Vagina (tissue), 2 donors: ENCODE measurements at regions not wholly inside any gene's neighbourhood (a gene's known extent, or its start where the extent isn't known, plus 50 kb on each side); places are given as distances from the start of the nearest gene placed in this dataset.

Source experiments
- POLR2AphosphoS5 ChIP-seq, 2 donors: sonication (generic); formaldehyde crosslinking; IDR thresholded peaks; one replicate each; pipeline ENCODE4 v1.9.0; 2017; ENCODE audit warnings: antibody characterized with exemption in 2 of 2, mild to moderate bottlenecking in 2 of 2, low read depth in 1 of 2; ENCODE audit not compliant: insufficient read depth in 1 of 2
- TF ChIP-seq, protein P1 (sequence below), 3 experiments: fragments of 450-650 bp in 2 of 3; fragments of 200-600 bp in 1 of 3; sonication (generic) in 1 of 3; IDR thresholded peaks; one replicate each; pipeline ENCODE4 v1.5.1; 2017 to 2019; ENCODE audit warnings: antibody characterized with exemption in 3 of 3, mild to moderate bottlenecking in 2 of 3, moderate library complexity in 2 of 3

DNA sequence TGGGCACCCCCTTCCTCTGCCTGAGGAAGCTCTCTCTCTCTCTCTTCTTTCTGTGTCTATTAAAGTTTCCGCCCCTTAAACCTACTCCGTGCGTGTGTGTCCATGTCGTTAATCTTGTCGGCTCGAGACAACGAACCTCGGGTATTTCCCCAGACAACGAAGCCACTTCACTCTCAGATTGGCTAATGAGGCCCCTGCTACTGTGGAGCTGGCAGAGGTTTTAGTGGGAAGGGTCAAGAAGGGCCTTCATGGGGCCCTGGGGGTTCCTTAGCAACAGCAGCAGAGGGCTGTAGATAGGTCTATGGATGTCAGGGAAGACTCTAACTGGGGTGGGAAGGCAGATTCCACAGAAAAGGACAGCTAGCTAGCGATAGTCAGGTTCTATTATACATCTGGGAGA lies 239.8 kb upstream of the RAB4A start:
- TF ChIP-seq, protein P1, sequence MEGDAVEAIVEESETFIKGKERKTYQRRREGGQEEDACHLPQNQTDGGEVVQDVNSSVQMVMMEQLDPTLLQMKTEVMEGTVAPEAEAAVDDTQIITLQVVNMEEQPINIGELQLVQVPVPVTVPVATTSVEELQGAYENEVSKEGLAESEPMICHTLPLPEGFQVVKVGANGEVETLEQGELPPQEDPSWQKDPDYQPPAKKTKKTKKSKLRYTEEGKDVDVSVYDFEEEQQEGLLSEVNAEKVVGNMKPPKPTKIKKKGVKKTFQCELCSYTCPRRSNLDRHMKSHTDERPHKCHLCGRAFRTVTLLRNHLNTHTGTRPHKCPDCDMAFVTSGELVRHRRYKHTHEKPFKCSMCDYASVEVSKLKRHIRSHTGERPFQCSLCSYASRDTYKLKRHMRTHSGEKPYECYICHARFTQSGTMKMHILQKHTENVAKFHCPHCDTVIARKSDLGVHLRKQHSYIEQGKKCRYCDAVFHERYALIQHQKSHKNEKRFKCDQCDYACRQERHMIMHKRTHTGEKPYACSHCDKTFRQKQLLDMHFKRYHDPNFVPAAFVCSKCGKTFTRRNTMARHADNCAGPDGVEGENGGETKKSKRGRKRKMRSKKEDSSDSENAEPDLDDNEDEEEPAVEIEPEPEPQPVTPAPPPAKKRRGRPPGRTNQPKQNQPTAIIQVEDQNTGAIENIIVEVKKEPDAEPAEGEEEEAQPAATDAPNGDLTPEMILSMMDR (IDR thresholded peaks at IDR 0.05): no peak
- no peak for TF ChIP-seq POLR2AphosphoS5 (IDR thresholded peaks at IDR 0.05; ENCODE audit: insufficient read depth in 1 of 2, low read depth in 1 of 2)
